ENCODE measurements at regions not wholly inside any gene's neighbourhood (a gene's known extent, or its start where the extent isn't known, plus 50 kb on each side); places are given as distances from the start of the nearest gene placed in this dataset.

DNA sequence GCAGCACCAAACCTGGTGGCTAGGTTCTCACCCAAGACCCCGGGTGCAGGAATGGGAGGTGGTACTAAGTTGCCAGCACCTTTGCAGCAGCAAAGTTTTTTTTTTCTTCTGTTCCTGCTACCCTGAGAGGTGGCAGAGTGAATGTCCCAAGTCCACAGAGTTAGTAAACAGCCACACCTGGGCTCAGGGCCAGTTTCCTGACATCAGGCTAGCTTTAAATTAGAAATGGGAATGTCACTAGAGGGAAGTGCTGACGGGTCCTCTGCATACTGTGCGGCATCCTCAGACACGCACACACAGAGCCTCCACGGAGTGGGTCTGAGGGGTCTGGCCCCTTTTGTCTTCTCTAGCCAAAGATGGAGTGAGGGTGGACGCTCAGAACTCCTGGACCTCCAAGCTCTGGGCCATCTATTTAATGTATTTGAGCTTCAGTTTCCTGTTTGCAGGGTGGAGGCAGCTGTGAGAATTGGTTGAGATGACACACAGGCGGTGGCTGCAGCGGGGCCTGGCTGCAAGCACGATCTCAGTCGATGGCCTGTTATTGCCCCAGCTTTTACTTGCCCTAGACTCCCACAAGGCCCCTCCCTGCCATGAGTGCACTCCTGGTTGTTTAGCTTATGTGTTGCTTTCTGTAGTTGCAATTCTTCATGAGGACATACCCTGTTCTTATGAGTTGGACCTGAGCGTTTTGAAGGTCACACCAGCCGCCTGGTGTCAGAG, 751.4 kb upstream of the HS6ST1 start:
- TF ChIP-seq, protein P1, sequence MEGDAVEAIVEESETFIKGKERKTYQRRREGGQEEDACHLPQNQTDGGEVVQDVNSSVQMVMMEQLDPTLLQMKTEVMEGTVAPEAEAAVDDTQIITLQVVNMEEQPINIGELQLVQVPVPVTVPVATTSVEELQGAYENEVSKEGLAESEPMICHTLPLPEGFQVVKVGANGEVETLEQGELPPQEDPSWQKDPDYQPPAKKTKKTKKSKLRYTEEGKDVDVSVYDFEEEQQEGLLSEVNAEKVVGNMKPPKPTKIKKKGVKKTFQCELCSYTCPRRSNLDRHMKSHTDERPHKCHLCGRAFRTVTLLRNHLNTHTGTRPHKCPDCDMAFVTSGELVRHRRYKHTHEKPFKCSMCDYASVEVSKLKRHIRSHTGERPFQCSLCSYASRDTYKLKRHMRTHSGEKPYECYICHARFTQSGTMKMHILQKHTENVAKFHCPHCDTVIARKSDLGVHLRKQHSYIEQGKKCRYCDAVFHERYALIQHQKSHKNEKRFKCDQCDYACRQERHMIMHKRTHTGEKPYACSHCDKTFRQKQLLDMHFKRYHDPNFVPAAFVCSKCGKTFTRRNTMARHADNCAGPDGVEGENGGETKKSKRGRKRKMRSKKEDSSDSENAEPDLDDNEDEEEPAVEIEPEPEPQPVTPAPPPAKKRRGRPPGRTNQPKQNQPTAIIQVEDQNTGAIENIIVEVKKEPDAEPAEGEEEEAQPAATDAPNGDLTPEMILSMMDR (IDR thresholded peaks at IDR 0.05; ENCODE audit: low read depth, low read length, poor library complexity, severe bottlenecking) = no peak
- TF ChIP-seq EZH2phosphoT487 (IDR thresholded peaks at IDR 0.05; ENCODE audit: borderline replicate concordance, low read length) = no peak

All from DOHH2 (cell line).